ENCODE measurements at regions not wholly inside any gene's neighbourhood (a gene's known extent, or its start where the extent isn't known, plus 50 kb on each side); places are given as distances from the start of the nearest gene placed in this dataset.

DNA sequence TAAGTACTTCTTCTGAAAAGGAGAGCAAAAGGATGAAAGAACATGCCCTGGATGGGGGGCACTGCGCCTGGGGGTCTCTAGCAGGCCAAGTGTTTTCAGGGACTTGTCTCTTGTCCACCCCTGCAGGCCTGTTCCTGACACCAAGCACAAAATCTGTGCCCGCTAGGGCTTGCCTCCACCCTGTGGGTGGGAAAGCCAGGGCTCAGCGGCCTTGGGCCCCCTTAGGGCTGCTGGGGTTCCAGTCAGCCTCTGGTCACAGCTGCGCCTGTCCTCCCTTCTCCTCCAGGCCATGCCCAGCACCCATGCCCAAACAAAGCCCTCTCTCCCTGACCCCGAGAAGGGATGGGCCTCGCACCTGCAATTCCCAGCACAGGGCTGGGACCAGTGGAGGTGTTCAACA lies 71.1 kb upstream of the TRPM1 start:
- TF ChIP-seq, protein P1, sequence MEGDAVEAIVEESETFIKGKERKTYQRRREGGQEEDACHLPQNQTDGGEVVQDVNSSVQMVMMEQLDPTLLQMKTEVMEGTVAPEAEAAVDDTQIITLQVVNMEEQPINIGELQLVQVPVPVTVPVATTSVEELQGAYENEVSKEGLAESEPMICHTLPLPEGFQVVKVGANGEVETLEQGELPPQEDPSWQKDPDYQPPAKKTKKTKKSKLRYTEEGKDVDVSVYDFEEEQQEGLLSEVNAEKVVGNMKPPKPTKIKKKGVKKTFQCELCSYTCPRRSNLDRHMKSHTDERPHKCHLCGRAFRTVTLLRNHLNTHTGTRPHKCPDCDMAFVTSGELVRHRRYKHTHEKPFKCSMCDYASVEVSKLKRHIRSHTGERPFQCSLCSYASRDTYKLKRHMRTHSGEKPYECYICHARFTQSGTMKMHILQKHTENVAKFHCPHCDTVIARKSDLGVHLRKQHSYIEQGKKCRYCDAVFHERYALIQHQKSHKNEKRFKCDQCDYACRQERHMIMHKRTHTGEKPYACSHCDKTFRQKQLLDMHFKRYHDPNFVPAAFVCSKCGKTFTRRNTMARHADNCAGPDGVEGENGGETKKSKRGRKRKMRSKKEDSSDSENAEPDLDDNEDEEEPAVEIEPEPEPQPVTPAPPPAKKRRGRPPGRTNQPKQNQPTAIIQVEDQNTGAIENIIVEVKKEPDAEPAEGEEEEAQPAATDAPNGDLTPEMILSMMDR (conservative IDR thresholded peaks at IDR 0.05; ENCODE audit: low read length): no peak
- no peak for TF ChIP-seq EZH2phosphoT487 (IDR thresholded peaks at IDR 0.05; ENCODE audit: borderline replicate concordance, low read depth, low read length)

Measured in OCI-LY7 (cell line).